ENCODE measurements at regions not wholly inside any gene's neighbourhood (a gene's known extent, or its start where the extent isn't known, plus 50 kb on each side); places are given as distances from the start of the nearest gene placed in this dataset.

DNA sequence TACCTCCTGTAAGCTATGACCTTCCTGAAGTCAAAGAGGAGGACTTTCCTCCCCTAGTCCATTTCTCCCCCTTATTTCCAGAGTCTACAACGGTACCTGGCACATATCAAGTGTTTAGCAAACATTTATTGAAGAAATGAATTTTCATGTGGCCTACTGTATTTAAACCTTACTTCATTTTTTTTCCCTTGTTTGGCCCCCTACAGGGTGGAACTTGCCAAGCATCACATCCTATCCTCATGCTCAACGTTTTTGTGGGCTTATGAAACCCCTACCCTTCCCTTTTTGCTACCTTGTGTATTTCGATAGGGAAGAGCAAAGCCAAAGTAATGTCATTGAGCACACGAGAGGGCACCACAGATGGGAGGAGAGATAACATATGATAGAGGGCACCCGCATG lies 1857.8 kb upstream of the WWC1 start:
- no peak for TF ChIP-seq POLR2A (IDR thresholded peaks at IDR 0.05)
- TF ChIP-seq, protein P1, sequence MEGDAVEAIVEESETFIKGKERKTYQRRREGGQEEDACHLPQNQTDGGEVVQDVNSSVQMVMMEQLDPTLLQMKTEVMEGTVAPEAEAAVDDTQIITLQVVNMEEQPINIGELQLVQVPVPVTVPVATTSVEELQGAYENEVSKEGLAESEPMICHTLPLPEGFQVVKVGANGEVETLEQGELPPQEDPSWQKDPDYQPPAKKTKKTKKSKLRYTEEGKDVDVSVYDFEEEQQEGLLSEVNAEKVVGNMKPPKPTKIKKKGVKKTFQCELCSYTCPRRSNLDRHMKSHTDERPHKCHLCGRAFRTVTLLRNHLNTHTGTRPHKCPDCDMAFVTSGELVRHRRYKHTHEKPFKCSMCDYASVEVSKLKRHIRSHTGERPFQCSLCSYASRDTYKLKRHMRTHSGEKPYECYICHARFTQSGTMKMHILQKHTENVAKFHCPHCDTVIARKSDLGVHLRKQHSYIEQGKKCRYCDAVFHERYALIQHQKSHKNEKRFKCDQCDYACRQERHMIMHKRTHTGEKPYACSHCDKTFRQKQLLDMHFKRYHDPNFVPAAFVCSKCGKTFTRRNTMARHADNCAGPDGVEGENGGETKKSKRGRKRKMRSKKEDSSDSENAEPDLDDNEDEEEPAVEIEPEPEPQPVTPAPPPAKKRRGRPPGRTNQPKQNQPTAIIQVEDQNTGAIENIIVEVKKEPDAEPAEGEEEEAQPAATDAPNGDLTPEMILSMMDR (IDR thresholded peaks at IDR 0.05) = no peak
